HG03354 (cell line): ENCODE measurements at regions not wholly inside any gene's neighbourhood (a gene's known extent, or its start where the extent isn't known, plus 50 kb on each side); places are given as distances from the start of the nearest gene placed in this dataset.
"Not testable (repeated sequence)": the region's sequence is repeated elsewhere in the genome, so short reads cannot be mapped to it uniquely, and the experiment has no call there.

Experiments used
- ATAC-seq: cut with Tn5 transposase; IDR thresholded peaks from one replicate; pipeline ENCODE4 v1.9.1; 2021; ENCODE audit warnings: mild to moderate bottlenecking; ENCODE audit not compliant: unreplicated experiment, poor library complexity, severe bottlenecking

GRCh38 chr2:171266102-171266501, 105.4 kb upstream of the TLK1 start:
- no peak for ATAC-seq

- not testable (repeated sequence) for ATAC-seq
Observed at GRCh38 chr2:171261529-171261928, 100.8 kb upstream of the TLK1 start.

GRCh38 chr2:171260471-171261424, 100.1 kb upstream of the TLK1 start:
- ATAC-seq: peak; percentile 46

- no peak for ATAC-seq
Observed at GRCh38 chr2:171254666-171255065, 94.0 kb upstream of the TLK1 start.

- ATAC-seq: no peak
Observed at GRCh38 chr2:171253900-171254650, 93.4 kb upstream of the TLK1 start.

GRCh38 chr2:171253279-171253678, 92.6 kb upstream of the TLK1 start:
- ATAC-seq: no peak

- ATAC-seq: no peak
Observed at GRCh38 chr2:171249689-171250088, 89.0 kb upstream of the TLK1 start.

- no peak for ATAC-seq
Observed at GRCh38 chr2:171247741-171248662, 87.3 kb upstream of the TLK1 start.

- ATAC-seq: no peak
Observed at GRCh38 chr2:171244970-171245782, 84.5 kb upstream of the TLK1 start.

GRCh38 chr2:171244466-171244969, 83.8 kb upstream of the TLK1 start:
- no peak for ATAC-seq

- no peak for ATAC-seq
Observed at GRCh38 chr2:171241771-171242170, 81.1 kb upstream of the TLK1 start.

GRCh38 chr2:171238946-171239345, 78.3 kb upstream of the TLK1 start:
- no peak for ATAC-seq

GRCh38 chr2:171237751-171238505, 77.2 kb upstream of the TLK1 start:
- no peak for ATAC-seq

GRCh38 chr2:171235262-171235881, 74.7 kb upstream of the TLK1 start:
- ATAC-seq: no peak

- ATAC-seq: no peak
Observed at GRCh38 chr2:171230176-171230575, 69.5 kb upstream of the TLK1 start.

GRCh38 chr2:171228826-171229225, 68.1 kb upstream of the TLK1 start:
- no peak for ATAC-seq

- no peak for ATAC-seq
Observed at GRCh38 chr2:171227066-171227782, 66.5 kb upstream of the TLK1 start.
